ENCODE measurements at regions not wholly inside any gene's neighbourhood (a gene's known extent, or its start where the extent isn't known, plus 50 kb on each side); places are given as distances from the start of the nearest gene placed in this dataset.

DNA sequence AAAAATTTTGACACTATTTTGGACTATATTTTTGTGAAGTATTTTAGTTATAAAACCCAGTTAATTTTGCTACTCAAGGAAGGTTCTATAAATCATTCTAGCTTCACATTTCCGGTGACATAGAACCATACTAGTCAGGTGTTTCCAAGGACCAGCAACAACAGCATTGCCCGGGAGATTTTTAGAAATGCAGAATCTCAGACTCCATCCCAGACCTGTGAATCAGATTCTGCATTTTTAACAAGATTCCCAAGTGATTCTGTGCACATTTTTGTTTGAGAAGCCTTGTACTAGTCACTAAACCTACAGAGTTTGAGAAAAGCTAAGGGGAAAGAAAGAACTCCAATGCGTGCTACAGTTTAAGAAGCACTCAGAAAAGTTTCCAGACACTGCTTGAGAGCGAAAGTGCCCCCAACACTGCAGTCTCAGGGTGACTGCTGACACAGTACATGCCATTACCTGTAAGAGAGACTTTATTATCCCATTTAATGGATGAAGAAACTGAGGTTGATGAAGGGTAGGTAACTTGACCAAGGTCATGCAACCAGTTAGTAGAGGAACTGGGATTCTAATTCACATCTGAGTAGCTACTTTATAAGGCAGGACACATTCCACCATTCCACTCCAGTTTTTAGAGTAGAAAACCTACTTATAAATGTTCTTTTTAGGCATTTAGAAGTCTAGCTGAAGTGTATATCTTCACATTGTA, 49.7 kb upstream of the USP3 start:
- intact Hi-C loops (cut with DNase I; ENCODE audit: low total_unique reads) = no loop called here
- peaks cover 0 to 27% (median 0%) of the 10 kb centered on the region in 6 donors for H3K4me1 ChIP-seq
- no peaks in the 10 kb centered on the region for H3K36me3 ChIP-seq
- peaks cover 0 to 2% (median 0%) of the 10 kb centered on the region in 8 donors for H3K9me3 ChIP-seq
- 50 to 80% (median 64%) methylated on average over 4 of the region's 4 CpGs for WGBS, 5 donors
- no peak overlapping the region for H3K4me3 ChIP-seq
- DNase-seq = no peak
- no peak for TF ChIP-seq POLR2A (IDR thresholded peaks at IDR 0.05)
- no peaks in the 10 kb centered on the region for H3K27me3 ChIP-seq (replicated peaks in 1 of 7)
- H3K27ac ChIP-seq = no peak overlapping the region

Data from spleen (tissue), 11 donors.